HG03159 (cell line): ENCODE measurements at regions not wholly inside any gene's neighbourhood (a gene's known extent, or its start where the extent isn't known, plus 50 kb on each side); places are given as distances from the start of the nearest gene placed in this dataset.
A peak's percentile ranks its signal among the peaks of the same experiment; 100 is the strongest.
"Not testable (repeated sequence)": the region's sequence is repeated elsewhere in the genome, so short reads cannot be mapped to it uniquely, and the experiment has no call there.

ENCODE experiments used
- ATAC-seq: cut with Tn5 transposase; IDR thresholded peaks from one replicate; pipeline ENCODE4 v1.9.1; 2021; ENCODE audit warnings: mild to moderate bottlenecking, moderate library complexity; ENCODE audit not compliant: unreplicated experiment

GRCh38 chr1:190665045-190665444 lies 187.4 kb upstream of the BRINP3 start:
- no peak for ATAC-seq

- ATAC-seq = no peak
These were observed 190.2 kb upstream of the BRINP3 start for GRCh38 chr1:190667914-190668313.

DNA sequence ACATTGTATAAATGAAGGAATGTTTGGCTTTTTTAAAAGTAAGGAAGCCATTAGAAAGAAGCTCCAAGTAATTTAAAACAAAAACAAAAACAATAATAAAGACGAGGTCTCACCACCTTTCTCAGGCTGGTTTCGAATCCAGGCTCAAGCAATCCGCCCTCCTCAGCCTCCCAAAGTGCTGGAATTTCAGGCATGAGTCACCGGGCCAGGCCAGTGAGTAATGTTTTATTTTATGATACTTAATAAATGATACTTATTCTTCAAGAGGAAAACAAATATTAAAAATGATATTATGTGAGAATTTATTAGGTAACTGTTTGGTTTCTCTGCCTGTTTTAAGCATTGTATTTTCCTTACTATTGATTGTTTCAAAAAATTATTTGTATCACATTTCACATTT lies 201.4 kb upstream of the BRINP3 start:
- no peak for ATAC-seq

GRCh38 chr1:190679454-190679853 lies 201.8 kb upstream of the BRINP3 start:
- no peak for ATAC-seq

- ATAC-seq = no peak
These were observed 202.3 kb upstream of the BRINP3 start for GRCh38 chr1:190679983-190680382.

DNA sequence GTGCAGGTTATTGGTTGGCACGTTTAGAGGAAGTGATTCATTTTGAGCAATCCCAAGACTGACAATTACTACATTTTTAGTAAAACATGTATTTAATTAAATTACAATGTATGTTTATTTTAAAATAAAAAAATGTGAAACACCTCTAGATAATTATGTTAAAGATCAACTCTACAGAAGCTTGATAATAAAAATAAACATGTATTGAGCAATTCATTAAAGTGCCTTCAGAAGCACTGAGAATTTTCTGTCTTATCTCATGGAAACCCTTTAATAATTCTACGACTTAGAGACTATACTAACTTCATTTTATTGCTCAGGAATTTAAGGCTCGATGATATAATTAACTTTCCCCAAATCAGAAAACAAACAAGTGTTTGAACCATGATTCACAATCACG lies 208.0 kb upstream of the BRINP3 start:
- no peak for ATAC-seq

DNA sequence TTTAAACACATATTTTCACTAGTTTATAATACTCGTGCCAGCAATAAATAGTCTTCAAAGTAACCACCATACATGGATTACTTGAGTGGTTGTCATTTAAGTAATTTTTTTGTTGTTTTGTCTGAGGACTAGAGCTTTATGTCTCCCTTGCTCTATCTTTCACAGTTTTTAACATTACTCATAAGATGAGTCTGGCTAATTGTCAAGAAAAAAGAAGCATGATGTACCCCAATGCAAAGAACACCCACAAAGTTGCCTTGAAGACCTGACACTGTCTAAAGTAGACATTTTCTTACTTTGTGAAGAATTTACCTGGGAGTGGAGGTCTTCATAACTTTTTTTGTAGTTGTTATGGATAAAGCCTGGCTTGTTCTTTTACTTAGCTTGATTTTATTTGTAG lies 210.4 kb upstream of the BRINP3 start:
- no peak for ATAC-seq

- not testable (repeated sequence) for ATAC-seq
These were observed 220.8 kb upstream of the BRINP3 start for GRCh38 chr1:190698488-190698887.

- ATAC-seq = no peak
These were observed 221.5 kb upstream of the BRINP3 start for GRCh38 chr1:190699165-190699564.

DNA sequence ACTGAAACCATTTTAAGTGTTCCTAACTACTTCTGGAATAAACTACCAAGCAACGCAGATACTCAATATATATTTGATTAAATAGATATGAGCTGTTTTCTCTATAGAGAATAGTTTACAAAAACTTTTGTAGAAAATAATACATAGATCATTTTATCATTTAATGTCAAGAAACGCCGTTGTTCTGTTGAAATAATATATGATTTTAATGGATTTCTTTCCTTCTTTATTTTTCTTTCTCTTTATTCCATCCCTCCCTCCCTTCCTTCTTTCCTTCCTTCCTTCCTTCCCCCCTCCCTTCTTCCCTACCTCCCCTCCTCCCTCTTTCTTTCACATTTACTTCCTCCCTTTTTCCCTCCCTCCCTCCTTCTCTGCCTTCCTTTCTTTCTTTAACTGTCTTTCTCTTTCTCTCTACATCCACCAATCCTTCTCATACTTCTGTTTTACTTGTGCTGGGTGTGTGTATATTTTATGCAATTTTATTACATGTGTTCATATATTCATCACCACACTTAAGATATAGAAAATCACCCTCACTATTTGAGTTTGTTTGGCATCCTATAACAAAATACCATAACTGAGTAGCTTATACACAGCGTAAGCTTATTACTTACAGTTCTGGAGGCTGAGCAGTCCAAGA lies 230.9 kb upstream of the BRINP3 start:
- ATAC-seq = no peak

DNA sequence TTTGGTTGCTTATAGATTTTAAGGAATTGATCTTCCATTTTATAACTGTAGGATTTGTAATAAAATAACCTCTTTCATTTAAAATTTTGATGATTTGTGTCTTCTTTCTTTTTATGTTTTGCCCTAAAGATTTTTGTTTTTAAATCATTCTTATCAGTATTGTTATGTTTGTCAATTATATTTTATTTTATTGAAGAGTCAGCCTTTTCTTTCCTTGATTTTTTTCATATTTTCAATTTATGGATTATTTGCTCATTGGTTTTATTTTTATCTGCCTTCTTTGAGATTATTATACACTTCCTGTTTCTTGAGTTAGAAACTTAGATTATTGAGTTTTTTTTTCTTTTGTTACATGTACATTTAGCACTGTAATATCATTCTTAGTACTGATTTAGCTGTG lies 233.4 kb upstream of the BRINP3 start:
- ATAC-seq = no peak

- ATAC-seq = no peak
These were observed 239.4 kb upstream of the BRINP3 start for GRCh38 chr1:190717055-190717454.

DNA sequence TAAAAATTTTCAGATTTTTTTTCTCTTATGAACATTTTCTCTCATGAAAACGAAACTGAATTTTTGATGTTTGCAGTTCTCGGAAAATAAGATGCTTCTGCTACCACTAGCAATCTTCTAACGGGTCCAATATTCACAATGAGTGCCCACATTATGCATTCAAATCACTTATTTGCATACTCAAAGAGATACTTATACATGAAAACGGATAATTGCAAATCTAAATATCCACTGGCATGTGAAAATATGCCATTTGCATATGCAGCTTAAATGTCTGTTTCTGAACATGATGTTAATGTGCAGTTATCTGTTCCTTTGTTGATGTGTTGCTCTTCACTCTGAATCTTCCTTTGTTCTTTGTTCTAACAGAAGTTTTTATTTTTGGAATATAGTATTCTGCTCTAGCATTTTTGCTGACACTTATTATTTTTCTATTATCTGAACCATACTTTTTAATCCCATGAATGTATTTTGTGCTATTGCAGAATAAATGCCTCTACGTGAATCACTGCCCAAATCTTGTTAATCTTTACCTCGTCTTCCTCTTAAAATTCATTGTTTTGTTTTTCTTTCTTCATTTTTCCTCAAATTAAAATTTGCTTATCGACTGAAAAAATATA lies 259.4 kb upstream of the BRINP3 start:
- no peak for ATAC-seq

DNA sequence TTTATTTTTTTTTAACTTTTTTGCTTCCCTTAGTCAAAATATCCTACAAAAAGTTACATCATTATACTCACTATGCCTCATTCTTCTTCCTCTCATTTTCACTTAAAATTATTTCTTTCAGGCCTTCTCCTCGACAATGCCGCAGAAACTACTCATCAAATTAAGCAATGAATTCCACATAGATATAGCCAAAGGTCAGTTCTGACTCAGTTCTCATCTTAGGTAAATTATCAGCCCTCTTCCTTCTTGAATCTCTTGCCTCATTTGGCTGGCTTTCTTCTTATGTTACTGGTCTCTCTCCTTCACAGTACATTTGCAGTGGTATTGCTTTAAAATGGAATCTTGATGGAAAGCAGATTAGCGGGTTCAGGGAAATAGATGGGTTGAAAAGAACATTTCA lies 260.7 kb upstream of the BRINP3 start:
- ATAC-seq = no peak

- ATAC-seq = no peak
These were observed 262.3 kb upstream of the BRINP3 start for GRCh38 chr1:190739926-190740325.

GRCh38 chr1:190747704-190748103 lies 270.0 kb upstream of the BRINP3 start:
- ATAC-seq = no peak

DNA sequence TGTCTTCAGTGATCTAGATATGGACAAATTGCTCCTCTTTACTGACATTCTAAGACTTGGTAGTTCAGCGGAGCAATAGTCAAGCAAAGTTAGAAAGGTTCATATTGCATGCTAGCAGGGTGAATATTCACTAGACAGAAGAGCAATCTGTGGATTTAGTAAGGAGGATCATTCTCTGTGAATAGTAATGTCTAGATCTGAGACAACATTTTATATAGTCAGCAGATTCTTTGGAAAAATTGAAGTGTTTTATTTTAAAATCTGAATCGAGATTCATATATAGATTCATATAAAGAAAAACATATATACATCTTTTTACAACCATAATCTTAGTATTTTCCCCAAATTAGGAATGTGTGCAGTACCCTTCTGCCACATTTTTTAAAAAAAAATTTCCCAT lies 274.5 kb upstream of the BRINP3 start:
- ATAC-seq = no peak

DNA sequence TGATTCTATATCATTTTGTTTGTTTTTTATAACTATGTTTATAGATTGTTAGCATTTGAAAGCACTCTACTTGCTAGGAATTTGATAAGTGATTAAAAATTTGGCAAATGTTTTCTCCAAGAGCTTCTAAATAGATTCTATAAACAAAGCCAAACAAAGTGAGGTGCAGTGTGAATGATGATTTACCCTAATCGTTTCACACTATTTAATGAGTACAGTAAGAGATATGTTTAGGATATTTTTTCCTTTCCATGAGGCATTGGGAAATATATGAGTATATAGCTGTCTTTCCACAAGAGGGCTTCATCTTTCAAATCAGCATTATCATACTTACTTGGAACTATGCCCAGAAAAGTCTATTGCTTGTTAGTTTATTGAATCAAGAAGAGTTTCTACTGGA lies 277.0 kb upstream of the BRINP3 start:
- ATAC-seq = no peak

DNA sequence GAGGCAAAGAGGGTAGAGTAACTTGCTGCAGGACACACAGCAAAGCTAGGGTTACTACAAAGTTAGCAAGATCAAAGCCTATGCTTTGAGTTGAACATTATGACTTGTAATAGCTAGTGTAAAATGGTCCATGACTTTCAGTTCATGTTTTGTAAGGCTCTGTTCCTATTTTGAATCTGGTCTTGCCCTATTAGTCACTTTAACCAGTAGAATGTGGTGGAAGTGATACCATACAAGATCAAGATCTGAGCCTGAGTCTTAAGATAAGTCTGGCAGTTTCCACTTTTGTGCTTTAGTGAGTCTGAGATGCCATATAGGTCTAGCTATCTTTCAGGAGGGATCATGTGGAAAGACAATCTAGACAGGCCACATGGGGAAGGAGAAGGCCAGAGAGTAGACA lies 282.1 kb upstream of the BRINP3 start:
- peak; percentile 98 for ATAC-seq

DNA sequence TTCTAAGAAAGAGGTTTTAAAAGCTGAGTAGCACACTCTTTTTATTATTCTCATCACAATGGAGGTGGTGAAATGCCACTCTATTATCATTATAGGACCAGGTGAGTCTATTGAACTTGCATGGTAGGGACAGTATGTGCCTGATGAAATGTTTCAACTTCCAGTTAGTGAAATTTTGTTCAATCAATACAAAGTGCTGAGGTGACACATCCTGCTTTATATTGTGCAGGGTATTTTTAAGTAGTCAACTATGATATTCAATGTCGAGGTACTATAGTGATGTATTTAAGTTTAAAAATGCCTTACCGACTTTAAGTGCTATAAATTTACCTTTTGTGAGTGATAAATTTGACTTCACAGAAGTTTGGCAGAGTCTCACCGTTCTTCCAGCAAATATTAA lies 284.7 kb upstream of the BRINP3 start:
- no peak for ATAC-seq

DNA sequence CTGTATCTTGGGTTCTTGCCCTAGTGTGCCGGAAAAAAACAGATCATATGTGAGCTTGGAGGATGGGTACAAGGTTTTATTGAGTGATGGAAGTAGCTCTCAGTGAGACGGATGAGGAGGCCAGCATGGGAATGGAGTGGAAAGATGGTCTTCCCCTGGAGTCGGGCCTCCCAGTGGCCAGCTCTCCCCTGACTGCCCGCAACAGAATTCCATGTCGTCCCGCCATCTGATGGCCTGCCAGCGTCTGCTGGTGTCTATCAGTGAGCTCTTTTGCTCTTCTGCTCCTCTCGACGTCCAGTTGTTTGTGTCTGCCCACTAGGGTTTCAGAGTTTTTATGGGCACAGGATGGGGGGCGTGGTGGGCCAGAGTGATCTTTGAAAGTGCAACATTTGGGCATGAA lies 315.2 kb upstream of the BRINP3 start:
- ATAC-seq = no peak

DNA sequence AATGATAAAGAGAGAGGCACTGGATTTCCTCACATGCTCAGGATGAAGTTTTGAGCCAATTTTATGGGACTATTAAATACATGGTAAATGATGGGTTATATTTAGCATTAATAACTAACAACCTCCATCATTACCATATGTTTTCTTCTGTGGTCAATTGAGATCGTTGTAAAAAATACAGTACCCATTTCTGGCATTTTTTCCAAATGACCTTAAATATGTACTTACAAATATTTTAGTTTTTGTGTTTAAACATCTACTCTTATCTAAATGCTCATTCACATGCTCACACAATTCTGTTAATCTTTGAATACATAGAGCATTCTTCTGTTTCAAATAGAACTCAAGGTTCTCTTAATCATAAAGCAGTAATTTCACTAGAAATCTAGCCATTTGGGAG lies 330.0 kb upstream of the BRINP3 start:
- no peak for ATAC-seq

- ATAC-seq = no peak
These were observed 330.4 kb upstream of the BRINP3 start for GRCh38 chr1:190808035-190808434.
